RPMI7951 (cell line): ENCODE measurements at regions not wholly inside any gene's neighbourhood (a gene's known extent, or its start where the extent isn't known, plus 50 kb on each side); places are given as distances from the start of the nearest gene placed in this dataset.

Experiments used
- DNase-seq: peaks from one replicate; pipeline ENCODE4 v3.0.0-alpha.2; 2012; ENCODE audit warnings: low read depth

DNA sequence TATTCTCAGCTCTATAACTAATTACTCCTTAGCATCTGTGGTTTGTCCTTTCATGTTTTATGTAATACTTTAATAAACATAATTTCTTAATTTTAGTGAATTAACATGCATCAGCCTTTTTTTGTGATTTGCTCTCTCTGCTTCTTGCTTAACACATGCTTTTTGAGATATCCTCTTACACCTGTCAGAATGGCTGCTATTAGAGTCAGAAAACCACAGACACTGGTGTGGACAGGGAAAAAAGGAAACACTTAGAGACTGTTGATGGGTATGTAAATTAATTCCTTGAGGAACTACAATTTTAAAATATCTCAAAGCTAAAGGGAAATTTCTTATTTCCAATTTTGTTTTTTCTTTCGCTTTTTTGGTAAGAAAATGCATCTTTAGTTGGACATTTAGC, 549.0 kb downstream of the ZNF804A start:
- no peak for DNase-seq

DNA sequence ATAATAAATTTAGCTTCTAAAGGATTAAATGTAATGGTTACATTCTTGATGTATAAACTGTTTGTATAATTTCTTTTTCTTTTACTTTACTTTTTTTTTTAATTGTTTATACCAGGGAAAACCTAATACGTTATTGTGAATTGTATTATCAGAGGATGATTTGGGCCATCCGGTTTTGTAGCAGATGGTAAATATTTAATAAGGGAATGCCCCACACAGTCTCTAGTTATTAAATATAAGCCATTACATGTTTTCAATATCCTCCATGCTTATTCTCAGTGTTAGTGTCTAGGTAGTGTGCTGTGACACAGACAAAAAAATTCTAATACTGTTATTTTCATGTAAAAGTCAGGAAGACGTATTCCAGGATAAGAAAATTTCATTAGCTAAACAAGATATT, 553.9 kb downstream of the ZNF804A start:
- no peak for DNase-seq

DNA sequence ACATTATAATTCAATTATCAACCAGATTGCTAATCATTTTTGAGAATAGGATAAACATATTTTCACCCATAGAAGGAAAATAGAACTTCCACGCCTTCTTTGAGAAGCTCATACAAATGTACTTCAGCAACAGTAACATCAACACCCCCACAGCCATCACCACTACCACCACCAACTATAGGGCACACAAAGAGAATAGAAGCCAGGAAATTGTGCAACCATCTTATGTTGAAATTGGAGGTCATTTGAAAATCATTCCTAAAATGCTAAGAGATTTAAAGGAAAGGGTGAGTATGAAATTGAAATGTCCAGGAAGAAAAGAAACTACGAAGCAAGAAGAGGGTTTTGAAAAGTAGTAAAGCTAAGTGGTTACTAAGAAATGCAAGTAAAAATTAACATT, 563.4 kb downstream of the ZNF804A start:
- DNase-seq, result no peak

DNA sequence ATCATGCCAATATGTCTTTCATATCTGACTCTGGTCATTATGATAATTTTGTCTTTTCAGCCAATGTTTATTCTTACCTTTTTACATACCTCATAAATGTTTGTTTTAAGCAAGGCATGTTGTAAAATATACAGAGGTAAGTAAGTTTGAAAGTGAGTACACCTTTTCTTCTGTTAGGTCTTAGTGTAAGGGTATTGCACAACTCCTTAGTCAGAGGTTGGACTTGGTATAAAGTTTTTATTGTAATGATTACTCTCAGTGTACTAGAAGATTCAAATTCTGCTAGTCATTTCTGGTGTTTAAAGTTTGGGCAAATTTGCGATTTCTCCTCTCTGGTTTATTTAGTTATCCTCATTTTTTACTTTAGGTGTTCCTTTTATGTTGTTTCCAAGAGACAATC, 564.3 kb upstream of the FSIP2 start:
- no peak for DNase-seq

DNA sequence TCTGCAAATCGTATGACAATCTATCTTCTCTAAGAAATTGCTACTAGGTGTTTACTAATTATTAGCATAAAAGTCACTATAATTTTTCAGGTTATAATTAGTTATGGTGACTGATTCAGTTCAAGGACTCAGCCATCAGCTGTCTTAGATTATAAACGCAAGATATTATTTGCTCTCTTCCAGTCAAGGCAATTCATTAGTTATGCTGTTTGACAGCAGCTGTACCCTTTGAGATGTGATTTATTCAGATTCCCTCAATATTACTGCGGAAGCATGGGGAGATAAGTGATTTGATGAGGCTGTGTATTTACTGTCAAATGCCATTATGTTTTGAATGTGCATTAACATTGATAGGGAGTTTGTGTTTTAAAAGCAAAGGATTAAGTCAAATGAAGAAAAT, 558.9 kb upstream of the FSIP2 start:
- no peak for DNase-seq

DNA sequence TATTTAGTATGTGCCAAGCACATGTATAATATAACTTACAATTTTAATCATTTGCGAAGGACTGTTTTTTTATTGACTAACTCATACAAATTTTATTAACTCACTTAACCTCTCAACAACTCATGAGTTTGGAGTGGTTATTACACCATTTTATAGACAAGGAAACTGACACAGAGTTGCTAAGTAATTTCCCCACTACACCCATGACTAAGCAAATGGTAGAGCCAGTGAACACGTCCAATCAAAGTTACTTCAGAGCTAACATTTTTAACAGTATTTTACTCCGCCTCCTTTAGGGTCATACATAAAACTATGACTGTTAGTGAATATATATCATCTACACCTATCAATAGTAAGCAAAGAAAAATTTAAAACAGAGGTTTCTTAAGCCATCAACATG, 556.7 kb upstream of the FSIP2 start:
- no peak for DNase-seq

DNA sequence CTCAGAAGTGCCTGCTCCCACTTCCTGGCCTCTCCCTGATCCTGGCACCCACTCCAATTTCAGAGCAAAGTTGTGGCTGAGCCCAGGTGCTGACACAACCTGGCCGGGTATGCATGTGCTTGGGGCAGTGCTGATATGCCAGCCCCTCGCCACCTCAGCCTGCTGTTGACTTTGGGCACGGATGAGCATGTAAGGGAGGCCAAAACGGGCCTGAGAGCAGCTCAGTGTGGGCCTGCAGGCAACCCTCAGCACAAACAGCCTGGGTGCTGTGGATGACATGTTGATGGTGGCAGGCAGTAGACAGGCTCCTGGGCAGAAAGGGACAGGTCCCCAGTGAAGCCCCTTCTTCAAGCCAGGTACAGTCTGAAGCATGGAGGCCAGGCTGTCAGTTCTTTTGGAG, 553.6 kb upstream of the FSIP2 start:
- no peak for DNase-seq

DNA sequence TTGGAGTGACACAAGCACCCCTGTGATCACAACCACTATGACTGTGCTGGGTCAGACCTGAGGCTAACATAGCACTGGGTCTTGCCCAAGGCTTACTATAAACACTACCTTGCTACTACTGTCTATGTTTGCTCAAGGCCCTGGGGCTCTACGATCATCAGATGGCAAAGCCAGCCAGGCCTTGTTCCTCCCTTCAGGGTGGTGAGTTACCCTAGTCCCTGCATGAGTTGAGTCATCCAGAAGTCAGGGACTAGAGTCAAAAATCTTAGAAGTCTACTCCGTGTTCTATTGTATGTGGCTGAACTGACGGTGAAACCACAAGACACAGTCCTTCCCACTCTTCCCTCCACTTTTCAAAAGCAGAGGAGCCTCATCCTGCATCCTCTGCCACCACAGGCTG, 551.2 kb upstream of the FSIP2 start:
- no peak for DNase-seq

DNA sequence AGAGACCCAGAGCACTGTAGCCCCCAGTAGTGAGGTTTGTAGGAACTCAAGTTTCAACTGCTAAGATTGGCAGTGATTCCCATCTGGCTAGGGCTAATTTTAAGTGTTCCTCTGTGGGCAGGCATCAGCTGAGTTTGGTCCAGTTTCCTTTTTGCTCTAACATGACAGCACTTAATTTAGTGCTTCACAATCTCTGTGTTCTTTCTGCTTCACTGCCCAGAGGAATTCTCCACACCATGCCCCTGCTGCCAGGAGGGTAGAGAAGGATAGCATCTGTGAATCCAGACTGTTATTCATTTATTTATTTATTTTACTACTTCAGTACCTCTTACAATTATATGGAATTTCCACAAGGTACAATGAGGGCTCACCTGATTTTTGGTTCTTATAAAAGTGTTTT, 549.9 kb upstream of the FSIP2 start:
- DNase-seq, result no peak

DNA sequence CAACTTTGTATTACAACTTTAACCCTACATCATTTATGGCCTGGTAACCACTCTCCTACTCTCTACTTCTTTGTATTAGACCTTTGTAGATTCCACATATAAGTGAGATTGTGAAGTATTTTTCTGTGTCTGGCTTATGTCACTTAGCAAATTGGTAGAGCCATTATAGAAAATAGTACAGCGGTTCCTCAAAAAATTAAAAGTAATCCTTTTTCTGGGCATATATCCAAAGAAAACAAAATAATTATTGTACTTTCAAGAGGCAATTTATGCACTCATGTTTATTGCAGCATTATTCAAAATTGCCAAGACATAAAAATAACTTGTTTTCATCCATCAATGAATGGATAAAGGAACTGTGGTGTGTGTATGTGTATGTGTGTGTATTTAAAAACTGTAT, 537.5 kb upstream of the FSIP2 start:
- DNase-seq, result no peak

DNA sequence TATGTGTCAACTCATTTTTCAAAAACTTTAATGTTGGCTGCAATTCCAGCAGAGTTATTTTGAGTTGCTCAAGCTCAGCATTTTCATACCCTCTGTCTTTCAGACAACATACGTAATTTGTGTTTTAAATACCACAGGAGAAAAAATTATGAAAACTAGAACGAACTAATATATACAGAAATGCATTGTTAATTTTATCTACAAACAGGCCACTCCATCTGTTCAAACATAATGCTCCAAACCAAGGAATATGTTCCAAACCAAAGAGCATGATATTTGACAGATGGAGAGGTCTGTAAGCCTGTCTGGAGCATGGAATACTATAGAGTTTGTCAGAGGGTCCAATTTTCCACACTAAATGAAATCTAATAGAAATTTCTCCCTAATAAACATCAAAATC, 536.2 kb upstream of the FSIP2 start:
- no peak for DNase-seq

DNA sequence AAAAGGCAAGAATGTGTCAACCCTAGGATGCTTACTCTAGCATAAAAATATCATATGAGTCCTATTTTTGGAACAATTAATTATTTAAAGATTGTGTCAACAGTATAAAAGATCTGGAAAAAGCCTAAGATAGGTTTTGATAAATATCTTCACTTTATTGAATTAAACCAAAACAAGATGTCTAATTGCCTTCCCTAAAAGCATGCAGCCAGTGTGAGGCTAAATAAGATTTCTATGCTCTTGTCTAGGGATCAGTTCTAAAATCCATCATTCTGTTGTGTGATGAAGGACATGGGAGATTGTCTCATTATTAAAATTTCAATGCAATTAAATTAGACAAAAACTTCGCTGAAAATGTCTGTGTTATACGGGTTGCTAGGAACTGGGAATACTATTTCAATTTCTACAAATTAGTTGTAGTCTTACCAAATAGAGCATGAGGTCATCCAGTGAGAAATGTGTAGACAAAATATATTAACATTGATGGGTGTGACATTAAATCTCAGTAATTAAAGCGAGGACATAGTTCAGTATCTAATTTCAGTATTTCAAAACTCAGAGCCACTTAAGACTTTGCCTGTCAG, 535.6 kb upstream of the FSIP2 start:
- no peak for DNase-seq

DNA sequence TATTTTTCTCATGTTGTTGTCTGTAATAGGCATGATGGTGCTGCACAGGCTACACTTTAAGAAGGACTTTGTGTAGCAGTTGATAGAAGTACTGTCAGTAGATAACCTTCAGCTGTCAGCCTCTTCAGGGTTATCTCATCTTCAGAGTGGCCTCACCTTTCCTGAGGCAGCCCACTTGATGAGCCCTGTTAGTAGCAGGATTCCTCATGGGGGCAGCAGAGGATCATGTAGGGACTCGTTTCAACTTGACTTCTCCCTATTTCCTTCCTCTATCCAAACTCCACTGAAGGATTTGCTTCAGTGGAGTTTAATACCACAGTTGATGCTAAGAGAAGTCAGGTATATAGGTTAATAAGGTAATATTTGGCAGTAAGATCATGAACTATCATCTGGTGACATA, 530.3 kb upstream of the FSIP2 start:
- DNase-seq, result peak; percentile 37

DNA sequence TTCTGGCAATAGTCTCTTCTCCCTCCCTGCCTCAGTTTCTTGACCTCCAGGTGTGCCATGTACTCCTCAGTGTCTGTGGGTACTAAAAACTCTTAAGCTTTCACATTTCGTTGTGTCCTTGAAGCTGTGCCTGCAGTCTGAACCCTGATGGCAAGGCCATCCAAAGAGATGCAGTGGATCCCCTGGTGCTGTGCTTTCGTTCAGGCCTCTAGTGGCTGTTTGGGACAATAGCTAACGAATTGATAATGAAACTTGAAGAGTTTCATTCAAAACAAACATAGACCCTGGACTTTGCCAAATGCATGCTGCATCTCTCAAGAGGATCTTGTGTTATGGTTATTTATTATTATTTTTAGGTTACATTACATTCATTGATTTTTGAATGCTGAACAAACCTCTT, 523.1 kb upstream of the FSIP2 start:
- peak; percentile 26 for DNase-seq

DNA sequence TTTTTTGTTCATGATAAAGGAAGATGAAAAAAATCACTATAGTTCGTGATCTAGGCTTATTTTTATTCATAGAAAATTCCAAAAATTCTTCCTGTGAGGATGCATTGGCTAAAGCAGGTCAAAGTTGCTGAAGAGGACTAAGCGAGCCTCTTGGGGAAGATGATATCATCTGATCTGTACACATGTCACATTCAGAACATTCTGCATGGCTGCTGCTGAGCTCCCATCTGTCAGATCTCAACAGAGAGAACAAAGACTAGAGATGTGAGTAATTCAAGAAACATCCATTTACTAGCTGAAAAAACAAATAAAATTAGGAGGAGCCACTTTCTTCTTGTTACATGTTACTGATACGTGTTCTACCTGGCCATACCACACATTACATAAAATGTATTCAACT, 518.6 kb upstream of the FSIP2 start:
- DNase-seq, result peak; percentile 10

DNA sequence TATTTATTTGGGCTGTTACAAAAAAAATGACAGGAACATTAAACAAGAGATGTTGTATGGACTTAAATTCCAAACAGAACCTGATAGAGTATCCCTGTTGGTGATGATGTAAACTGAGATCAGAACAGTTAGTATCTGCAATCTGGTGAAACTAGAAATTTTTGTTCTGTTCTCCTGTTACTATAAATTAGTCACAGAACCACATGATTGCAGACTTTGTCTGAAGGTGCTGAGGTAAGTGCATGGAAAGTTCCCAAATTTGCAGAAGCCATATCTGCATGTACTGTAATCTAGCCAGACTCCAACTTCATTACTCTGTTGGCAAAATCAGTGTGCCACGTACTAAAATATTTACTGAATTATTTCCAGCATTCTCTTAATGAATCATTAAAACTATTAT, 516.3 kb upstream of the FSIP2 start:
- DNase-seq, result no peak

DNA sequence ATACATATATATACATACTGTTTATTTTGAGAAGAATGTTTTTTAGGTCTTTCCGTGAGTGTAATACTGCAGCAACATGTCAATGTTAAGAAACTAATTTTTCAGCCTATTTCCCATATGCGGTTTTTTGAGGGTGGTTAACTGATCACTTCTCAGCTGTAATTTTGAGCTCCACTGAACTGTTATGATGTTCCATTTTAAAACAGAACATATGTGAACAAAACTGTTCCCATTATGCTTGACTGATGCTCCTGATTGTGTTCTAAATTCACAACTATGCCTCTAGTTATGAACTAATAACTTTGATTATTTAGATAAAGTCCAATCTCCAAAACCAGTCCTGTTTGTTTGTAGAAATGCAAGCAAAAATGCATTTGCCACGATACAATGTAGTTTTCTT, 511.2 kb upstream of the FSIP2 start:
- DNase-seq, result no peak

DNA sequence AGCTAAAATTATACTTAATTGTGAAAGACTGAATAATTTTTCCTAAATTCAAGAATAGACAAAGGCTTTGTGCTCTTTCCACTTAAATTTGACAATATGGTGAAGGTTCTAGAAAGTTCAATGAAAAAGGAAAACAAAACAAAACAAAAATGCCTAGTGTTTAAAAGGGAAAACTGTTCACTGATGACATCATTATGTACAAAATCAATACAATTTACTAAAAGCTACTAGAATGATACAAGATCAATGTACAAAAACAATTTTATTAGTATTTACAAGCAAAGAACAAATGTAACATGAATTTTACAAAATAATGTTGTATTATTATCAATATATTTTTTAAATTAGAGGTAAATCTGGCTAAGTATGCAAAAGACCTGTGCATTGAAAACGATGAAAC, 499.1 kb upstream of the FSIP2 start:
- DNase-seq, result no peak

DNA sequence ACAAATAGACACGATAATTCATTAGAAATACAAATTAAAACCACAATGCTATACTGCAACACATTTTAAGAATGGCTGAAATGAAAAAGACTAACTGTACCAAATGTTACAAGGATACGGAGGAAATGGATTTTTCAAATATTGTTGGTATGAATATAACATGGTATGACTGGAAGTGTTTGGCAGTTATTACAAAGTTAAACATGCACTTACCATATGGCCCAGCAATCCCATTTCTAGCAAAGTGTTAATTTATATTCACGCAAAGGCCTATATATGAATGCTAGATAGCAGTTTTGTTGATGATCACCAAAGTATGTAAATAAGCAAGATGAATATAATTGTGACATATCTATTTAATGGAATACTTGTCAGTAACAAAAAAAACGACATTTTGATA, 497.8 kb upstream of the FSIP2 start:
- DNase-seq, result no peak

DNA sequence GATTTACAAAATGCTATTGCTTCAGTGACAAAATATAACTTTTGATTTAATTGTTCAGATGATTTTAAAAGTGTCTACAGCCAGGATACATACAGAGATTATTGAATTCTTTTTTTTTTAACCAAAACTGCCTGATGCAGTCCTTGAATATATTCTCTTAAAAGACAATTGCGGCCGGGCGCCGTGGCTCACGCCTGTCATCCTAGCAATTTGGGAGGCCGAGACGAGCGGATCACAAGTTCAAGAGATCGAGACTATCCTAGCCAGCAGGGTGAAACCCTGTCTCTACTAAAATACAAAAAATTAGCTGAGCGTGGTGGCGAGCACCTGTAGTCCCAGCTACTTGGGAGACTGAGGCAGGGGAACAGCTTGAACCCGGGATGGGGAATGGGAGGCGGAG, 497.0 kb upstream of the FSIP2 start:
- DNase-seq, result no peak

DNA sequence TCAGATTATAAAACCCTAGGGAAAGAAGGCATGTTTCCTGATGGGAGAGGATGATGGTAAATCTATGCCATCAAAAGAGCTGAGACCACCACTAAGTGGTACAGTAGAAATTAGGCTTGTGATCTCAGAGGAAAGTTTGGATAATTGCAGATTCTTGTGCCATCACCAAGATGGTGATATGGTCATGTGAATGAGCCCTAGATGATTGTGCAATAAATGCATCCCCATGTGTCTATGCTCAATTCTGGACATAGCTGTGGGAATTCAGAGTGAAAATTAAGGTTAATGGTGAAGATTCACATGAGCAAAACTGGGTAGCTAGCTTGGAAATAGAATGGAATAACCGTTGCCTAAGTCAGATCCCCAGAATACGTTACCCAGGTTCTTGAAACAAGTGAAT, 496.1 kb upstream of the FSIP2 start:
- no peak for DNase-seq

DNA sequence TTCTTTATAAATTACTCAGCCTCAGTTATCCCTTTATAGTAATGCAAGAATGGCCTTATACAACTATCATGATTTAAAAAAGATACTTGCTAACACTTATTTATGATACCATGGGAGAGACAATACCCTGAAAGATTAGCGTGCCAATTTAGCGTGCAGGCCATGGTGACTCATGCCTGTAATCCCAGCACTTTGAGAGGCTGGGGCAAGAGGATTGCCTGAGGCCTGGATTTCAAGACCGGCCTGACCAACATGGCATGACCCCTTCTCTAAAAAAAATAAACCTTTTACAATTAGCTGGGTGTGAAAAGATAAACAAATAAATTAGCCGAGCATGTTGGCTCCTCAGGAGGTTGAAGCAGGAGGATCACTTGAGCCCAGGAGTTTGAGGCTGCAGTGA, 493.4 kb upstream of the FSIP2 start:
- DNase-seq, result peak; percentile 22

DNA sequence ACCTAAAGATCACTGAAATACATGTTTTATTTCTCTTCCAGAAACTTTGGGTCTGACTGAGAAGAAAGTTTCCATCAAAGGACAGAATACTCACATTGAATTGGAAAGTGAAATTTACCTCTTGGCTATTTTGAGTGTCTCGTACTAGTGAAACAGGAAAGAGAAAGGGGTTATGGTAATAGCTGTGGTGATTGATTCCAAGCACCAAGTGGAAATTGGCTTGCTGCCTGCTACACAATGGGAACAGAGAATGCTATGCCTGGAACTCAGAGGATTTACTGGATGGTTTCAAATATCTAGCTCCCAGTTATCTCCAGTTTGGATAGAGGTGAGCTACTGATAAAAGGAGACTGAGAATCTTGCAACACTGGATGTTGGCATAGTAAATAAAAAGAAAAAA, 492.8 kb upstream of the FSIP2 start:
- DNase-seq, result no peak

DNA sequence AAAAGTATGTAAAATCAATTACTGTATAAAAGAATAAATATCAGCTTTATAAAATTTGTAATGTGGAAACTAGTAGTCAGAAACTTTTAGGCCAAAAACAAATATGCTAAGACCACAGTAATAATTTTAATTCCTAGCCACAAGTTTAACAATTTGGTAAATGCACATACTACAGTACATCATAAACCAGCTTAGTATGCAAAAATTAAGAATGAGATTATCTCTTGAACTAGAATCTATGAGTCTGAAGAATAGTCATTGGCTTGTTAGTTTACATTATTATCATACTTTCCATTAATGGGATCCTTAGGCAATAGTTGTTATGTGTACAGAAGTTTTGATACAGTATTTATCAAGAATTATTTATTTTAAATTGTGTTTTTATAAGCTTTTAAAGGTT, 491.9 kb upstream of the FSIP2 start:
- no peak for DNase-seq

DNA sequence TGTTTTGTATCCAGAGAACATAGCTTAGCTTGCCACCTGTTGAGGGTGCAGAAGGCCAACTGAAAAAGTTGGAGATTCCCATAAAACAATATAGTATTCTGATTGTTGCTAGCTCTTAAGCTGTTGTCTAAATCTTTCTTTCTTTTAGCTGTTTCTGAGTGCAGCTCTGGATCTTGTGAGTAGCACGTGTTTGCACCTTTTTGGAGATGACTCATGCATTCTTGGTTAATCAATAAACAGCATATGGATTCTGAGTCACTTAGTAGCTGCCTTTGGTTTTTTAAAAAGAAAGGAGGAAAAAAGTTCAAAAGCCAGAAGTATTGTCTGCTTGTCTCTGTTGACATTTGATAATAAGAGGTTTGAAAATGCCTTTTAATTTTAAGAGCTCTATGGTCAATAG, 483.0 kb upstream of the FSIP2 start:
- DNase-seq, result no peak
